ENCODE measurements at regions not wholly inside any gene's neighbourhood (a gene's known extent, or its start where the extent isn't known, plus 50 kb on each side); places are given as distances from the start of the nearest gene placed in this dataset.

GRCh38 chr10:78960316-78960800 is 108.4 kb upstream of the ZMIZ1 start:
- no peak for DNase-seq (ENCODE audit: low spot score)

- DNase-seq (ENCODE audit: low spot score) = no peak
These were observed 107.0 kb upstream of the ZMIZ1 start for GRCh38 chr10:78961760-78962159.

- no peak for DNase-seq (ENCODE audit: low spot score)
These were observed 105.4 kb upstream of the ZMIZ1 start for GRCh38 chr10:78963074-78964034.

DNA sequence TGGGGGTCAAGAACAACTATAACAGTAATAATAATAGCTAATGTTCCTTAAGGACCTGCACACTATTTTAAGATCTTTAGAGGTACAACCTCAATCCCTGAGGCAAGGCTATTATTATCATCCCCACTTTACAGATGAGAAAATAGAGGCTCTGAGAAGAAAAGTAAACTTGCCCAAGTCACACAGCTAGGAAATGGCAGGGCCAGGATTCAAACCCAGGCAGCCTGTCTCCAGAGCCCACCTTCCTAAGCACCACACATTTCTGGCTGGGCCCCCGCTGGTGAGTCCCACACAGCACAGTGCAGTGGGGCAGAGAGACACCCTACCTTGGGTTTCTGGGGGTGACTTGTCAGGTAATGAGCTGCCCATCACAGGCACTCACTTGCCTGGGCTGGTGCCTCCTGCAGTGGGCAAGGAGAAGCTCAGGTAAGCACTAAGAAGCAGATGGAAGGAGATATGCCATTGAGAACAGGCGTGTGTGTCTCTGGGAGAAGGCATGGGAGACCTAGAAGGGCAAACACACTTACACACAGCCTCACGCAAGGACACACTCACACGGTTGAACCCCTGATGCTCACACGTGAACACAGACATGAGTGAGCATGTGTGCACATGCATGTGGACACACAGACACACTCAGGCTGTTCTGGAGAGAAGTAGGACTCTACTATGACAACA is 104.4 kb upstream of the ZMIZ1 start:
- no peak for DNase-seq (ENCODE audit: low spot score)

DNA sequence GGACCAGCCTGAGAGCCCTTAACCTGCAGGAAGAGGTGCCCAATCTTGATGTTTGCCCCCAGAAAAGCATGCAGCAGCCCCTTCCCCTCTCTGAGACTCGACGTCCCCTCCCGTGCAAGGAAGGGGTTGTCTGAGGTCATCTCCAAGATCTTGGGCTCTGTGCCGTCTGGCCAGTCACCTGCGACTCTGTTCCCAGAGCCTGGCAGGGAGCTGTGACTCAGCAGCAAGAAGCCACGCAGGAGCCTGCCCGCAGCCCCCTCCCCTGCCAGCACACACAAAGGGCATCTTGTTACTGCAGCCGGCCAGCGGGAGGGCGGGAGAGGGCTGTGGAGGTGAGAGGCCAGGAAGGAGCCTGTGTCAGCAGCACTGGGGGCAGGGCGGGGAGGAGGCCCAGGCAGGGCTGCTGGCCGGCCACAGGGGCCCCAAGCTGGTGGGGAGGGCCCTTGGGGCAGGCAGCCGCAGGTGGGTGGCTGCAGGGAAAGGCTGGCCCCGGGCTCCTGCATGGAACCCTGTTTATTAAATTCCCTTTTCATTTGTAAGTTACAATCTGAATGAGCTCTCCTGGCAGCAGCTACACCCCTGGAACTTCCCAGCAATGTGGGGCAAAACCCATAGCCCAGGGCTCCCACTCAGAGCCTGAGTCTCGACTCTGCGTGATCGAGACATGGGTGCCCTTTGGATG is 103.7 kb upstream of the ZMIZ1 start:
- no peak for DNase-seq (ENCODE audit: low spot score)

DNA sequence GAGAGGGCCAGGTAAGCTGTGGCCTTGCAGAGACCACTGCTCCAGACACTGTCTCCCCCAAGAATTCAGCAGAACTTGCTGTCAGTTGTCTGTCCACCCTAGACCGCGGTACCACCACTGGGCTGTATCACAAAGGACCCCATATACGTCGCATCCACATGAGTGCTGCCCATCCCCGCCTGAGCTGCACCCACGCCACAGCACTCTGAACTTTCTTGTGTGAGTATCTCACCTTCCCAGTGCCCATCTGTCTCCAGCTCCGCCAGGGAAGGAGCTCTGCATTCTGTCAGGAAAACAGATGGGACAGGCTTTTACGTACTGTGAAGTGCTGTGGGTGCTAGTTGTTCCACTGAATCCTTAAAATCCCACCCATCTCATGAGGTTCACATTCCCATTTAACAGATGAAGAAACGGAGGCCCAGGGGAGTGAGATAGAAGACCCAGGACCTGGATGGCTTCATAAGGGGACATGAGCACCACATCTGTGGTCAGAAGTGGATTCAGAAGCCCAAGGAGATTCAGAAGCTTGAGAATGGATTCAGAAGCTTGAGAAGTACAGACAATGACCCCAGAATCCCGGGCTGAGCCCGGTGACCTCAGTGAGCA is 102.5 kb upstream of the ZMIZ1 start:
- DNase-seq (ENCODE audit: low spot score) = no peak

GRCh38 chr10:78966844-78967488 is 101.8 kb upstream of the ZMIZ1 start:
- no peak for DNase-seq (ENCODE audit: low spot score)

DNA sequence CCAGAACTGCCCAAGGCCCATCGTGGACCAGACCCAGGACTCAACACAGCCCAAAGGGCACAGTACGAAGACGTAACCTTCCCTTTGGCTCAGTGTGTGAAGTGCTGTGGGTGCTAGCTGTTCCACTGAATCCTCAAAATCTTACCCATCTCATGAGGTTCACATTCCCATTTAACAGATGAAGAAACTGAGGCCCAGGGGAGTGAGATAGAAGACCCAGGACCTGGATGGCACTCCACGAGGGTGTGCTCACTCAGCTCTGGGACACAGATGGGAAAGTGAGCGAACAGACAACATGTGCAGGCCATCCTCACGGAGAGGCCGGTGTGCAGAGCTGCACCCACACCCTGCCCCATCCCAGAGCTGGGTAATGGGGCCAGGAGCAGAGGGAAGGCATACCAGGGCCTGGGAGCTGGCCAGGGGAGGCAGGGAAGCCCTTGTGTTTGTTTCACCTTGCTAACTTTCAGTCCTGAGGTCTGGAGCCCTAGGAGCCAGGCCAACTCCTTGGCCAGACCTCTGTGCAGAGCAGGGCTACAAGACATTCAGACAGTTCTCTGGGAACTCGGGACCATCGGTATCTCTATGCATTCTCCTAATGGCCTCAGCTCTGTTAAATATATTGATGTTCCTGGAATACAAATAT is 100.3 kb upstream of the ZMIZ1 start:
- no peak for DNase-seq (ENCODE audit: low spot score)

GRCh38 chr10:78968943-78969342 is 99.8 kb upstream of the ZMIZ1 start:
- DNase-seq (ENCODE audit: low spot score) = no peak

GRCh38 chr10:78969719-78970118 is 99.0 kb upstream of the ZMIZ1 start:
- DNase-seq (ENCODE audit: low spot score) = no peak

- DNase-seq (ENCODE audit: low spot score) = no peak
These were observed 98.5 kb upstream of the ZMIZ1 start for GRCh38 chr10:78970261-78970660.

GRCh38 chr10:78971094-78971682 is 97.6 kb upstream of the ZMIZ1 start:
- no peak for DNase-seq (ENCODE audit: low spot score)

DNA sequence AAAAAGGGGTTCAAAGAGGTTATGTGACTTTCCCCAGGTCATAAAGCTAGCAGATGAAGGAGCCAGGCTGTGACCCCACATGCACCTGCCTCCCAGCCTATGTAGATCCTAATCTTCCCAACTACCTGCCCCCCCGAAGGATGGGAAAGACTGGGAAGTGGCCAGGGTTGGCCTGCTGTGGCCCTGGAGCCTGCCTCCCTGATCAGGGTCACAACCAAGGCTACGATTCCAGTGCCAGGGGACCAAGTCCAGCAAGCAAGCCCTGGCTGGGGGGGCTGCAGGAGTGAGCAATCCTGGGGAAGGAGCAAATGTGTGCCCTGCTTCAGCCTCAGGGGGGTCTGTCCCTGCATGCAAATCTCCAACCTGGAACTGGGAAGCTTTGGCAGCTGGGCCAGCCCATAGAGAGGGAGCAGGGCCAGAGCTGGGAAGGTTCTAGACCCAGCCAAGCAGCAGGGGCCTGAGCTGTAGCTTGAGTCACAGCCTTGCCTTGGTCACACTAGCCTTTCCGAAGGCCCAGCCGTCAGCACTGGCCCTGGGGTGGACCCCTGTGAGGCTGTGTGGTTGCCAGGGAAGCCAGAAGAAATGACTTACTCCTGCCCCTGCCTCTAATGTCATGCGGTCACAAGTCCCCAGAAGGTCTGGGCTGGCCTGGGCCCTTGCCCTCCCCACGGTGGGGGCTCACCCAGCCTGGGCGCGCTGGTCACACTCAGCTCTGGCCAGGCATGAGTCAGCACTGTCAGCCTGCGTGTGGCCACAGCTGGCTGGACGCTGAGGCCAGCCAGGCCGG is 96.4 kb upstream of the ZMIZ1 start:
- peak; percentile 77 for DNase-seq (ENCODE audit: low spot score)

GRCh38 chr10:78972947-78973900 is 95.5 kb upstream of the ZMIZ1 start:
- DNase-seq (ENCODE audit: low spot score) = peak; percentile 88

DNA sequence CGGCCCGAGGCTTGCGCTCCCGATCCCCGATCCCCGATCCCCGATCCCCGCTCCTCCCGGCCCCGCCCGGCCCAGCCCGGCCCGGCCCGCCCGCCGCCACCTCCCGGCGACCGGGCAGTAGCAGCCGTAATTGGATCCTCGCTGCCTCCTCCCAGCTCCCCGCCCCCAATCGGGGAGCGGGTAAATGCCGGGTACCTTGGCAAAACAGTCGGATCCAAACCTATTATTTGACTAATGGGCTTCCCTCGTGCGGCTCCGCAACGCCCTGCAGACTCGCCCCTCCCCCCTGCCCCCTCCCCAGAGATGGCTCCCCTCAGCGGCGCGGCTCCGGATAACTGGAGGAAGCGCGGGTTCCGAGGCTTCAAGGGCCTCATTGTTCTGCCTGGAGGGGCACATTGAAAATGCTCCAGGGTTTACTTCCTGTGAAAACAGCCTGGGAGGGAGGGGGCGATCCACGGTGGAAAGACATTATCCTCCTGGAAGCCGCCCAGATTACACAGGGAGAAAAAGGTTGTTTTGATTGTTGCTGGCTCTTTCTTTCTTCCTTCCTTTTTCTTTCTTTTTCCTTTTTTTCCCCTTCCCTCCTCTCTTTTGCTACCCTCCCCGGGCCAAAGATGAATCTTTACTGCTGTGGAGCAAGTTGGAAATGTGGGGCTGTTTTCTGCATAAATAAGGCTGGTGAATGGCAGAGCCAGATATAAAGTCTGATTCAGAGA is 94.7 kb upstream of the ZMIZ1 start:
- peak; percentile 83 for DNase-seq (ENCODE audit: low spot score)

GRCh38 chr10:78974617-78975317 is 94.0 kb upstream of the ZMIZ1 start:
- DNase-seq (ENCODE audit: low spot score) = peak; percentile 72

- DNase-seq (ENCODE audit: low spot score) = no peak
These were observed 92.8 kb upstream of the ZMIZ1 start for GRCh38 chr10:78975926-78976325.
